ENCODE measurements at regions not wholly inside any gene's neighbourhood (a gene's known extent, or its start where the extent isn't known, plus 50 kb on each side); places are given as distances from the start of the nearest gene placed in this dataset.
A peak's percentile ranks its signal among the peaks of the same experiment; 100 is the strongest.

GRCh38 chr22:49487950-49488349 lies 339.7 kb downstream of the BRD1 start:
- Histone ChIP-seq H4K20me1 (ENCODE audit: insufficient read depth, low read length, poor library complexity, severe bottlenecking) (no peaks in the 10 kb centered on the region), H3F3A (ENCODE audit: low read depth) (no peaks in the 10 kb centered on the region), H3K4me3 (ENCODE audit: low read length, poor library complexity, severe bottlenecking) (no peak overlapping the region), H3K4me1 (ENCODE audit: insufficient read depth, low read length, poor library complexity, severe bottlenecking) (peaks cover 47% of the 10 kb centered on the region), H2AFZ (ENCODE audit: low read length) (no peak overlapping the region), H3K4me2 (ENCODE audit: low read depth, low read length, poor library complexity, severe bottlenecking) (no peak overlapping the region), H3K36me3 (ENCODE audit: insufficient read depth, low read length) (no peaks in the 10 kb centered on the region), H3K9ac (ENCODE audit: low read depth, low read length, poor library complexity, severe bottlenecking) (no peak overlapping the region), H3K79me2 (ENCODE audit: insufficient read depth, low read length) (peaks cover 15% of the 10 kb centered on the region; the same call in 1 of the 2 replicates), H3K9me3 (ENCODE audit: insufficient read depth, low read depth, low read length) (no peaks in the 10 kb centered on the region), H3K27me3 (ENCODE audit: insufficient read depth, low read length, poor library complexity, severe bottlenecking) (no peaks in the 10 kb centered on the region), H3K9me2 (replicated peaks; ENCODE audit: low read depth, low read length) (no peaks in the 10 kb centered on the region)
- TF ChIP-seq CTCF (conservative IDR thresholded peaks at IDR 0.05; ENCODE audit: low read length), result no peak
- TF ChIP-seq EZH2phosphoT487 (IDR thresholded peaks at IDR 0.05; ENCODE audit: borderline replicate concordance), result no peak

GRCh38 chr22:49486225-49486624 lies 341.4 kb downstream of the BRD1 start:
- Histone ChIP-seq H3F3A (ENCODE audit: low read depth) (no peaks in the 10 kb centered on the region), H3K9me2 (replicated peaks; ENCODE audit: low read depth, low read length) (no peaks in the 10 kb centered on the region), H3K9ac (ENCODE audit: low read depth, low read length, poor library complexity, severe bottlenecking) (peak overlapping the region; percentile 41), H4K20me1 (ENCODE audit: insufficient read depth, low read length, poor library complexity, severe bottlenecking) (no peaks in the 10 kb centered on the region), H3K36me3 (ENCODE audit: insufficient read depth, low read length) (no peaks in the 10 kb centered on the region), H3K4me3 (ENCODE audit: low read length, poor library complexity, severe bottlenecking) (no peak overlapping the region), H3K79me2 (ENCODE audit: insufficient read depth, low read length) (peaks cover 20% of the 10 kb centered on the region; the same call in 1 of the 2 replicates), H3K4me2 (ENCODE audit: low read depth, low read length, poor library complexity, severe bottlenecking) (peak overlapping the region; percentile 47), H3K4me1 (ENCODE audit: insufficient read depth, low read length, poor library complexity, severe bottlenecking) (peaks cover 41% of the 10 kb centered on the region), H2AFZ (ENCODE audit: low read length) (no peak overlapping the region), H3K9me3 (ENCODE audit: insufficient read depth, low read depth, low read length) (no peaks in the 10 kb centered on the region), H3K27me3 (ENCODE audit: insufficient read depth, low read length, poor library complexity, severe bottlenecking) (no peaks in the 10 kb centered on the region)
- TF ChIP-seq EZH2phosphoT487 (IDR thresholded peaks at IDR 0.05; ENCODE audit: borderline replicate concordance) (no peak), CTCF (conservative IDR thresholded peaks at IDR 0.05; ENCODE audit: low read length) (no peak)

GRCh38 chr22:49483946-49484345 lies 343.7 kb downstream of the BRD1 start:
- Histone ChIP-seq H3K9ac (ENCODE audit: low read depth, low read length, poor library complexity, severe bottlenecking) (peak overlapping the region; percentile 30), H3K4me2 (ENCODE audit: low read depth, low read length, poor library complexity, severe bottlenecking) (peak overlapping the region; percentile 8), H3K9me3 (ENCODE audit: insufficient read depth, low read depth, low read length) (no peaks in the 10 kb centered on the region), H3K79me2 (ENCODE audit: insufficient read depth, low read length) (peaks cover 20% of the 10 kb centered on the region; the same call in 1 of the 2 replicates), H3K4me1 (ENCODE audit: insufficient read depth, low read length, poor library complexity, severe bottlenecking) (peaks cover 41% of the 10 kb centered on the region), H2AFZ (ENCODE audit: low read length) (no peak overlapping the region), H4K20me1 (ENCODE audit: insufficient read depth, low read length, poor library complexity, severe bottlenecking) (no peaks in the 10 kb centered on the region), H3F3A (ENCODE audit: low read depth) (no peaks in the 10 kb centered on the region), H3K9me2 (replicated peaks; ENCODE audit: low read depth, low read length) (no peaks in the 10 kb centered on the region), H3K27me3 (ENCODE audit: insufficient read depth, low read length, poor library complexity, severe bottlenecking) (no peaks in the 10 kb centered on the region), H3K36me3 (ENCODE audit: insufficient read depth, low read length) (no peaks in the 10 kb centered on the region), H3K4me3 (ENCODE audit: low read length, poor library complexity, severe bottlenecking) (no peak overlapping the region)
- no peak for TF ChIP-seq CTCF (conservative IDR thresholded peaks at IDR 0.05; ENCODE audit: low read length)
- no peak for TF ChIP-seq EZH2phosphoT487 (IDR thresholded peaks at IDR 0.05; ENCODE audit: borderline replicate concordance)
